Fibroblast of lung (primary cell): ENCODE measurements at regions not wholly inside any gene's neighbourhood (a gene's known extent, or its start where the extent isn't known, plus 50 kb on each side); places are given as distances from the start of the nearest gene placed in this dataset.

ENCODE experiments used
- CTCF ChIP-seq, 2 donors: IDR thresholded peaks in 1 of 2; conservative IDR thresholded peaks in 1 of 2; 1 replicate in 1 of 2; 2 replicates in 1 of 2; pipeline ENCODE4 v1.5.1; 2011 to 2012; ENCODE audit warnings: low read length in 2 of 2, control low read depth in 1 of 2, inconsistent platforms in 1 of 2, low read depth in 1 of 2, mild to moderate bottlenecking in 1 of 2
- EZH2 ChIP-seq: IDR thresholded peaks from 2 replicates; pipeline ENCODE4 v1.5.1; 2012; ENCODE audit warnings: low read length, control low read depth, mild to moderate bottlenecking; ENCODE audit errors: missing control alignments

- TF ChIP-seq CTCF (conservative IDR thresholded peaks at IDR 0.05 in 1 of 2, IDR thresholded peaks at IDR 0.05 in 1 of 2; ENCODE audit: low read depth in 1 of 2, low read length in 2 of 2) (no peak), EZH2 (no peak)
Measured at GRCh38 chr5:98482321-98483300, 290.9 kb upstream of the RGMB start.
